OCI-LY3 (cell line): ENCODE measurements at regions not wholly inside any gene's neighbourhood (a gene's known extent, or its start where the extent isn't known, plus 50 kb on each side); places are given as distances from the start of the nearest gene placed in this dataset.
"Not testable (repeated sequence)": the region's sequence is repeated elsewhere in the genome, so short reads cannot be mapped to it uniquely, and the experiment has no call there.

Experiments
- H2AFZ ChIP-seq: fragments of 200-600, 300-600 bp; shearing (Covaris generic); 2 replicates; pipeline ENCODE4 v1.6.0; 2014; ENCODE audit warnings: antibody characterized with exemption, low read depth, low read length
- H3K27ac ChIP-seq: fragments of 200-600, 300-600 bp; sonication (generic); 2 replicates; pipeline ENCODE4 v1.5.1; 2014; ENCODE audit warnings: mild to moderate bottlenecking, low read length, moderate library complexity, mixed read lengths
- H3K27me3 ChIP-seq: fragments of 200-600, 300-600 bp; sonication (generic); 2 replicates; pipeline ENCODE4 v1.6.1; 2014; ENCODE audit warnings: low read depth, low read length, mixed read lengths
- H3K36me3 ChIP-seq: fragments of 200-600, 300-600 bp; sonication (generic); replicated peaks from 2 replicates; pipeline ENCODE3; 2014; ENCODE audit warnings: low read depth, low read length, mixed read lengths
- H3K4me1 ChIP-seq: fragments of 300-600, 200-600 bp; sonication (generic); 2 replicates; pipeline ENCODE4 v1.6.1; 2014; ENCODE audit warnings: low read length, mixed read lengths
- H3K4me2 ChIP-seq: fragments of 200-600, 300-600 bp; sonication (generic); 2 replicates; pipeline ENCODE4 v1.6.1; 2014; ENCODE audit warnings: low read length, mixed read lengths
- H3K4me3 ChIP-seq: fragments of 300-600, 200-600 bp; sonication (generic); 2 replicates; pipeline ENCODE4 v1.5.1; 2014; ENCODE audit warnings: antibody characterized with exemption, mild to moderate bottlenecking, low read length, moderate library complexity
- H3K79me2 ChIP-seq: fragments of 300-600, 200-600 bp; shearing (Covaris generic); 2 replicates; pipeline ENCODE4 v1.6.1; 2014; ENCODE audit warnings: mild to moderate bottlenecking, low read length, mixed read lengths
- H3K9ac ChIP-seq: fragments of 300-600, 200-600 bp; shearing (Covaris generic); 2 replicates; pipeline ENCODE4 v1.6.0; 2014; ENCODE audit warnings: mild to moderate bottlenecking, low read length, moderate library complexity
- H3K9me3 ChIP-seq: fragments of 200-600, 300-600 bp; shearing (Covaris generic); 2 replicates; pipeline ENCODE4 v1.6.1; 2014; ENCODE audit warnings: low read length, mixed read lengths; ENCODE audit not compliant: insufficient read depth
- H4K20me1 ChIP-seq: fragments of 200-600, 300-600 bp; sonication (generic); 2 replicates; pipeline ENCODE4 v1.6.1; 2016; ENCODE audit warnings: low read length, mixed read lengths; ENCODE audit not compliant: insufficient read depth
- CTCF ChIP-seq: fragments of 200-600, 300-600 bp; sonication (generic); IDR thresholded peaks from 2 replicates; pipeline ENCODE4 v1.5.1; 2014; ENCODE audit warnings: antibody characterized with exemption, low read length, low read depth
- EZH2phosphoT487 ChIP-seq: fragments of 200-600 bp; shearing (Covaris generic); IDR thresholded peaks from 2 replicates; pipeline ENCODE4 v1.6.1; 2018; ENCODE audit warnings: antibody characterized with exemption, mixed run types, low read depth

GRCh38 chr14:46574221-46574977 is 77.2 kb downstream of the RPL10L start:
- H2AFZ ChIP-seq: no peak overlapping the region
- no peaks in the 10 kb centered on the region for H3K36me3 ChIP-seq
- H3K79me2 ChIP-seq: no peaks in the 10 kb centered on the region
- TF ChIP-seq CTCF: no peak
- TF ChIP-seq EZH2phosphoT487: no peak
- no peaks in the 10 kb centered on the region for H4K20me1 ChIP-seq
- H3K9ac ChIP-seq: no peak overlapping the region
- no peaks in the 10 kb centered on the region for H3K27me3 ChIP-seq
- no peak overlapping the region for H3K27ac ChIP-seq
- H3K4me3 ChIP-seq: no peak overlapping the region
- peaks cover 16% of the 10 kb centered on the region for H3K4me1 ChIP-seq
- peak overlapping the region; percentile 16; the same call in 1 of the 2 replicates for H3K4me2 ChIP-seq
- H3K9me3 ChIP-seq: no peaks in the 10 kb centered on the region

GRCh38 chr14:46573498-46573897 is 78.1 kb downstream of the RPL10L start:
- Histone ChIP-seq H3K9me3 (no peaks in the 10 kb centered on the region), H3K27ac (no peak overlapping the region), H3K36me3 (no peaks in the 10 kb centered on the region), H3K4me1 (peaks cover 16% of the 10 kb centered on the region), H3K9ac (no peak overlapping the region), H3K4me3 (no peak overlapping the region), H3K4me2 (no peak overlapping the region), H3K79me2 (no peaks in the 10 kb centered on the region), H3K27me3 (no peaks in the 10 kb centered on the region), H4K20me1 (no peaks in the 10 kb centered on the region), H2AFZ (no peak overlapping the region)
- TF ChIP-seq EZH2phosphoT487: no peak
- no peak for TF ChIP-seq CTCF

- Histone ChIP-seq H3K9me3 (no peaks in the 10 kb centered on the region), H2AFZ (no peak overlapping the region), H3K9ac (no peak overlapping the region), H3K36me3 (no peaks in the 10 kb centered on the region), H3K79me2 (no peaks in the 10 kb centered on the region), H3K27me3 (no peaks in the 10 kb centered on the region), H3K27ac (no peak overlapping the region), H3K4me1 (peaks cover 16% of the 10 kb centered on the region), H3K4me2 (no peak overlapping the region), H4K20me1 (no peaks in the 10 kb centered on the region), H3K4me3 (no peak overlapping the region)
- TF ChIP-seq EZH2phosphoT487: no peak
These were observed 79.6 kb downstream of the RPL10L start for GRCh38 chr14:46571970-46572369.

- not testable (repeated sequence) for H3K36me3 ChIP-seq, H4K20me1 ChIP-seq, H3K9me3 ChIP-seq, H2AFZ ChIP-seq, H3K79me2 ChIP-seq, H3K4me1 ChIP-seq, H3K9ac ChIP-seq, H3K27ac ChIP-seq, H3K4me3 ChIP-seq, H3K27me3 ChIP-seq, H3K4me2 ChIP-seq
These were observed 83.4 kb downstream of the RPL10L start for GRCh38 chr14:46568161-46568560.

GRCh38 chr14:46550836-46551235 is 100.7 kb downstream of the RPL10L start:
- Histone ChIP-seq H3K4me1 (no peaks in the 10 kb centered on the region), H3K27me3 (no peaks in the 10 kb centered on the region), H4K20me1 (no peaks in the 10 kb centered on the region), H3K9ac (no peak overlapping the region), H3K79me2 (no peaks in the 10 kb centered on the region), H3K9me3 (peaks cover 13% of the 10 kb centered on the region; the same call in 1 of the 2 replicates), H3K4me3 (no peak overlapping the region), H3K4me2 (no peak overlapping the region), H2AFZ (no peak overlapping the region), H3K36me3 (no peaks in the 10 kb centered on the region), H3K27ac (no peak overlapping the region)
- TF ChIP-seq CTCF: no peak
- no peak for TF ChIP-seq EZH2phosphoT487
